C4-2B (cell line): ENCODE measurements at regions not wholly inside any gene's neighbourhood (a gene's known extent, or its start where the extent isn't known, plus 50 kb on each side); places are given as distances from the start of the nearest gene placed in this dataset.

ENCODE experiments used
- H3K27ac ChIP-seq: fragments of 450-650 bp; 2 replicates; pipeline ENCODE4 v1.5.1; 2017
- CTCF ChIP-seq: fragments of 450-650 bp; conservative IDR thresholded peaks from 2 replicates; pipeline ENCODE4 v1.5.1; 2017; ENCODE audit warnings: mild to moderate bottlenecking
- ZFX ChIP-seq: fragments of 450-650 bp; IDR thresholded peaks from 2 replicates; pipeline ENCODE4 v1.6.1; 2017

GRCh38 chr1:190849346-190849745, 371.7 kb upstream of the BRINP3 start:
- no peak overlapping the region for H3K27ac ChIP-seq
- TF ChIP-seq CTCF (no peak), ZFX (no peak)

GRCh38 chr1:190852611-190853010, 374.9 kb upstream of the BRINP3 start:
- TF ChIP-seq CTCF (no peak), ZFX (no peak)
- no peak overlapping the region for H3K27ac ChIP-seq

- H3K27ac ChIP-seq: no peak overlapping the region
- TF ChIP-seq ZFX (no peak), CTCF (no peak)
Observed at GRCh38 chr1:190858140-190858539, 380.5 kb upstream of the BRINP3 start.

GRCh38 chr1:190864013-190864641, 386.5 kb upstream of the BRINP3 start:
- TF ChIP-seq ZFX (no peak), CTCF (no peak)
- H3K27ac ChIP-seq: no peak overlapping the region

- TF ChIP-seq CTCF: no peak
- no peak for TF ChIP-seq ZFX
Observed at GRCh38 chr1:190880352-190880751, 402.7 kb upstream of the BRINP3 start.

GRCh38 chr1:190881064-190881463, 403.4 kb upstream of the BRINP3 start:
- no peak overlapping the region for H3K27ac ChIP-seq
- no peak for TF ChIP-seq ZFX
- TF ChIP-seq CTCF: no peak

More at GRCh38 chr1:190880352-190880751, 402.7 kb upstream of the BRINP3 start:
- no peak overlapping the region for H3K27ac ChIP-seq

GRCh38 chr1:190897233-190897632, 419.6 kb upstream of the BRINP3 start:
- no peak overlapping the region for H3K27ac ChIP-seq
- no peak for TF ChIP-seq ZFX
- TF ChIP-seq CTCF: no peak
